ENCODE measurements at regions not wholly inside any gene's neighbourhood (a gene's known extent, or its start where the extent isn't known, plus 50 kb on each side); places are given as distances from the start of the nearest gene placed in this dataset.

DNA sequence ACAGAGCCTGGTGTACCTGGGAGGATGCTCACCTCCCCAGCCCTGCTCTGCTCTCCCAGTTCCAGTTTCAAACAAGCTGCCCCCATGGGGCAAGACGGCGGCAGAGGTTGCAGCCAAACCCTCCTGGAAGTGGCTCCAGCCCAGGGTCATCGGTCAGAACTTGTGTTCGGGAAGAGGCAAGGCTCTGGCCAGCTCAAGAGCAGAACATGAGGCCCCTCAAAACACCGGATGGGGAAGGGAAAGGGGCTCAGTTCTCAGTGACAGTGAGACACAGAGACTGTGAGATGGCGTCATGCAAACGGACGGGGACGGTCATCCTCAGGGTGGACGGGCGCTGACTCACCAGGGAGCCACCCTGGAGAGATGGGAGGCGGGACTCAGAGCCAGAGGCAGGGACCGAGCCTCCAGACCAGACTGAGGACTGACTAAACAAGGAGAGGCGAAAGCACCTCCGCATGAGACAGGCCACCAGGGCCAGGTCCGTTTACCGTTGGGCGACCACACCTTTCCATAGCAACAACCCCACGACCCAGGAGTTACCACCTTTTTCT lies 63.9 kb upstream of the GALNT9 start:
- no peak for DNase-seq (ENCODE audit: low read depth)

DNA sequence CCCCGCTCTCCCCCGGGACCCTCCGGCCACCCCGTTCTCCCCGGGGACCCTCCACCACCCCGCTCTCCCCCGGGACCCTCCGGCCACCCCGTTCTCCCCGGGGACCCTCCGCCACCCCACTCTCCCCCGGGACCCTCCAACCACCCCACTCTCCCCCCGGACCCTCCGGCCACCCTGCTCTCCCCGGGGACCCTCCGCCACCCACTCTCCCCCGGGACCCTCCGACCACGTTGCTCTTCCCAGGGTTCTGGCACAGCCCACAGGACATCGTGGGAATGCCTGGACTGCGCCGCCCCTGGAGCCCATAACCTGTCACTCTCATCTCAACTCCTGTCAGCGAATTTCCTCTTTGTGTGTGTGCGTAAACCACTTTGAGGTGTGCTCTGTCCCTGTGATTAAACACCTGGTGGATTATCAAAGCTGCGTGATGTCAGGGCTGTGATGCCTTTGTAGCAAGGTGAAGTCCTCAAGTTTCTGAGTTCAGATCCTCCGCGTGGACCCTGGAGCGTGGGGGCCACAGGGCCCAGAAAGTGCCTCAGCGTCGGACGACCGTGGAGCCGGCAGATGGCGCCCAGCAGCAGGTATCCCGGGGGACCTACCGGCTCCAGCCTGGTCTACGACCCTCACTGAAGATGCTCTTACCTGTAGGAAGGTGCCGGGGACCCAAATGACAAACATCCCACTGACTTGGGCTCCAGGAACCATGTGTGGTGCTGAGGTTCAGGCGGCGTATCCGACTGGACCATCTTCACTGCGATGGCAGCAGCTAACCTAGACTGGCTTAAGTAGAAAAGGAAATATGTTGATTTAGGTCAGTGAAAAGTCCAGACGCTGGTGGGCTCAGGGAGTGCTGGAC lies 63.2 kb upstream of the GALNT9 start:
- no peak for DNase-seq (ENCODE audit: low read depth)

DNA sequence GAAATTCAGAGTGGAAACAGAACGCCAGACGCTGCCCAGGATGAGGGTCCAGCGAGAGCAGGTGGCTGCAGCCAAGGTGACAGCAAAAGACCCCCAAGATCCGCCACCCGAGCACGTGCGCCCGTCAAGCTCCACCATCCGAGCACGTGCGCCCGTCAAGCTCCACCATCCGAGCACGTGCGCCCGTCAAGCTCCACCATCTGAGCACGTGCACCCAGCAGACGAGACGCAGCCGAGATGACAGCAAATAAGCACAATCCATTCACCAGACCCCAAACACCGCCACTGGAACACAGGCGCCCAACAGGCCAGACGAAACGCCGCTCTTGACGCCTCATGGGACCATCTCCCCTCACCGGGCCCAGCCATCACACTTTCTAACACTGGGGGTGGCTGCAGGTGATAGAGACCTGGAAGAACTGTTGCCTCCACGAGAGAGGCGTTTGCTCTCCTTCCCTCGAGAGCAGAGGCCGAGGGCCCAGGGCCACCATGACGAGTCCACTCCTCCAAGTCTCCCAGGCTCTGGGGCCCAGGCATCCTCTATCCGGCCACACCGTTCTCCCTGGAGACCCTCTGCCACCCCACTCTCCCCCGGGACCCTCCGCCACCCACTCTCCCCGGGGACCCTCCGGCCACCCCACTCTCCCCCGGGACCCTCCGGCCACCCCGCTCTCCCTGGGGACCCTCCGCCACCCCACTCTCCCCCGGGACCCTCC lies 62.1 kb upstream of the GALNT9 start:
- no peak for DNase-seq (ENCODE audit: low read depth)

DNA sequence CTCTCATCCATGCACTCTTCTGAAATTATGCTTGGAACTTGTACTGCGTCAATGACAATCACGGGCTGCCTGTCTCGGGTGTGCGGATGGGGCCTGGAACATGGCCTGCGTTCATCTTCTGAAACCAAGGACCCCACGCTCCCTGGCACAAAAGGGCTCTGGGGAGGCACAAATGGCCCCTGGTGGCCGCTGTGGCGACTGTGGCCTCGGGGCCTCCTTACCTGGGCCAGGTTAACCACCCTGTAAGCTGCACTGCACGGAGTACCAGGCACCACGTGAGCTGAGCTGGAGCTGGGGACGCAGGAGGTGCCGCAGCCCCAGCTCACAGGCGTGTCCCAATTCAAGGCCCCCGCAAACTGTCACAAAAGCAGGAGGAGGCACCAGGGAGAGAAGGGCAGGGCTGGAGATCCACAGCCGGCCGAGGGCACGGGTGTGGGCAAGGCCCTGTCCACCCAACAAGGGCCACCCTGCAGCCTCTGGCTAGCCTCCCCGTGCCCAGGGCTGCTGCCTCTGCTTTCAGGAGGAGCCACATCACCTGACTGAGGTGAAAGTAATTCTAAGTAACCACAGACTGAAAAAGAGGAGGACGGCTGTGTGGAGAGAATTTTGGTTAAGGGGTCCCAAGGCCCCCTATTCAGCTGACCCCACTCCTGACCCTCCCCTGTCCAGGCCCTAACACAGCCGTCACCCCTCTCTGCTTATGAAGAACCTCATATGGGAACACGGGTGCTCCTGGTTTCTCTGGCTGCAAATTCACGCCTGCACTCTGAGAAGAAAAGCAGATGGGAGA lies 61.1 kb upstream of the GALNT9 start:
- no peak for DNase-seq (ENCODE audit: low read depth)

DNA sequence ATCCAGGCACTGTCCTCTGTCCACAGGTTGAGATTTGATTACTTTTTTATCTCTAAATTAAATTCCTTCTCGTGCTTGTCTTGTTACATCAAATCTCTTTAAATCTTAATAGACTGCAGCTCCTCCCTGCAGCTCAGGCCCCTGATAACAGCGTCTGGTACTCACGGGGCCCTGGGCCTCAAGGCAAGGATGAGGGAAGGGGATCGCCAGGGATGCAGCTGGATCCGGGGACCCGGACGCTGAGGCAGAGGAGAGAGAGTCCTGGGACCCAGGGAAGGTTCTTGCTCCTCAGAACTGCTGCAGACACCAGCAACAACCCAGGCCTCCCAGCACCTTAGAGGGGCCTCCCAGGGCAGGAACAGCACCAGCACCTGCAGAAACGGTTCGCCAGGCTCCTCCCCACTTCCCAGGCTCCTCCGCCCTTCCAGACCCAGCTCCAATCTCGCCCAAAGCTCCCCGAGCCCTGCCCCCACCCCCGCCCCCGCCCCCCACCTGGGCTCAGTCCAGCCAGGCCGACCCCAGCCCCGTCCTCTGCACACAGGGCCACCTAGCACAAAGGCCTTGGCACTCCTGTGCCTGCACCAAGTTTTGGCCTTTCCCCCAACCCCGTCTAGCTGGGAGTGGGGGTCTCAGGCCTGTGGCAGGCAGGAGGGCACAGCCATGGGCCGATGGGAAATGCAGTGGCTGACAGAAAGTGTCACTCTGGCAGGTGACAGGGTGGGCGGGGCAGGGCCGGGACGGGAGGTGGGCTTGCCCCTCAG lies 60.3 kb upstream of the GALNT9 start:
- no peak for DNase-seq (ENCODE audit: low read depth)

DNA sequence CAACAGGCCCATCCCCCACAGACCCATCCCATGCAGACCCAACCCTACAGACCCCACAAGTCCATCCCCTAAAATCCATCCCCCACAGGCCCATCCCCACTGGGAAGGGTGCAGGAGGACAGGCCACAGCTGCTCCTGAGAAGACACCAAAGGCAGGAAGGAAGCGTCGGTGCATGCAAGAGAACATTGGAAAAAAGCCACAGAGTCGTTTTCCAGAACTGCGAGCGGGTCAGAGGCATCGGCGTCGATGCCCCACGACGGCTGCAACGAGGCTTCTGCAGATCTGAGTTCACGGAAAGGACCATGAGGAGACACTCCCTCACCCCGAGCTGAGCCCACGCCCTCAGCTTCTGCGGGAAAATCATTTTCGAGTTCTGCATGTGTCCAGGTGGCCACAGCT lies 59.6 kb upstream of the GALNT9 start:
- DNase-seq (ENCODE audit: low read depth): no peak

DNA sequence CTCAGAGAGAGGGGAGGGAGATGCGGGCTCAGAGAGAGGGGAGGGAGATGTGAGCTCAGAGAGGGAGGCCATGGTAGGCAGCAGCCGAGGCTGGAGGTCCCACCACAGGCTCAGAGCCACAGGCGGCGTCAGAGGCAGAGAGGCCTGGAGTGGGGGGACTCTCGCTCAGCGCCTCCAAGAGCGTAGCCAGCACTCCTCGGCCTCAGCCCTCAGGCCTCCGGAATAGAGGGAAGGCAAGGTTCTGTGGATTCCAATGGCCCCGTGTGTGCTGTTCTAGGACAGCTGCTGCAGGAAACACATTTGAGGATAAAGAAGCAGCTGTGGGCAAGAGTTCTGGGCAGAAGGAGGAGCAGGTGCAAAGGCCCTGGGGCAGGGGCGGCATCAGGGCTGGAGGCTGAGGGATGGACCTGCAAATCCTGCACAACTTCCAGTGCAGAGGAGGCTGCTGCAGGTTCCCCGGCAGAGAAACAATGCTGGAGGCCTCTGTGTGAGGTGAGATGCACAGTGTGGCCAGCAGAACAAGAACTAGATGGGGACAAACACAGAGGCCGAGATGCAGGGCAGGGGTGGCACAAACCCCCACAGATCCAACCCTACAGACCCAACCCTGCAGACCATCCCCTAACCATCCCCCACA lies 59.1 kb upstream of the GALNT9 start:
- DNase-seq (ENCODE audit: low read depth): no peak

DNA sequence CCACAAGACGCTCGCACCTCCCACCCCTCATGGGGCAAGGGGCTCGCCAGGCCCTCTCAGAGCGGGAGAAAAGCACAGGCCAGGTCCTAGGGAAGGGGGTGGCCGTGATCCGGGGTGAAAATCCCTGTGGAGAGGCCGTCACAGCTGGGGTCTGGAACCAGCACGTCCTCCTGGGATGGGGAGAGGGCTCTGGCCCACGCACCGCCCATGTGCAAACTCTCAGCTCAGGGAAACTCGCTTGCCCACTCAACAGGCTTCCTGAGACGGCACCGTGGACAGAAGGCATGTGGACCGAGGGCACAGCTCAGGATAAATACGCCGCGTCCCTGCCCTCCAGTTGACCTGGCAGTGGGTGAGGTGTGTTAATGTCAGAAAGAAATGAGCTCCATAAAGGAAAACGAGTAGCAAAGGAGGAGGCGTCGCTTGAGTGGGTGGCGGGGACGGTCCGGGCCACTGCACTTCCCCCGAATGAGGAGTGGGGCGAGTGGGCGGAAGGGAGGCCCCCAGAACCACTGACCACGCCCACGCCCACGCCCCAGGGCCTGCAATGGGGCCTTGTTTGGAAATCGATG lies 57.6 kb upstream of the GALNT9 start:
- DNase-seq (ENCODE audit: low read depth): no peak

DNA sequence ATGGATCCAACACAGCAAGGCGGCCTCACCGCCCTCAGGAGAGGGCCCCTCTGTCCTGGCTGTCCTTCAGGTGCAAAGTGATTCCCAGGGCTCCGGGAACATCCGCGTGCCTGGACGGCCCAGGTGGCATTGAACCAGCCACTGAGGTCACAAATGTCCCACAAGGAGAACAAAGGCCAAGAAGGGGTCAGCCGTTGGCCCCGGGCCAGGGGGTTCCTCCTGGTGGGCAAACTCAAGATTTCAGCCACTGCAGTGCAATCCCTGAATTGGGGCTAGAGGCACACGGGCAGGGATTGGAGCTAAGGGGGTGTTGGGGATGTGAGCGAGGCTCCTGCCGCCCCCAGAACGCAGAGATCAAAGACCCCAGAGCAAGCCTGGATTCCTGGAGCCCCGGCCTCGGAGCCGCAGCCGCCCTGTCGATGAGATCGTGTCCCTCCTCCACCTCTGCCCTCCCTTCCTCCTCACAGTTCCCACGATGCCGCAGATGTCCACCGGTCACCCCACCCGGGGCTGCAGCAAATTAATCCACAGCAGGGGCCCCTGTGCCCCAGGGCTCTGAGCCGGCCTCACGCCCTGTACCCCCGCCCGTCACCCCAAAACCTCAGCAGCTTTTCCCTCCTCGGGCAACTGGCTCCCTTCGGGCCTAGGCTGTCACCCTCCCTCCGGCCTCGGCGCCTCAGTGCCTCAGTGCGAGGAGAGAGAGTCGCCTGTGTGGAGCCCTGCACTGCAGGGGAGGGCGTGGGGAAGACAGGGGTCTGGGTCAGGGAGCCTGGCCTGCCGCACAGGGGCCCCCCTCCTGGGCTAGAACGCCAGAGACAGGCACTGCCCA lies 56.7 kb upstream of the GALNT9 start:
- no peak for DNase-seq (ENCODE audit: low read depth)

DNA sequence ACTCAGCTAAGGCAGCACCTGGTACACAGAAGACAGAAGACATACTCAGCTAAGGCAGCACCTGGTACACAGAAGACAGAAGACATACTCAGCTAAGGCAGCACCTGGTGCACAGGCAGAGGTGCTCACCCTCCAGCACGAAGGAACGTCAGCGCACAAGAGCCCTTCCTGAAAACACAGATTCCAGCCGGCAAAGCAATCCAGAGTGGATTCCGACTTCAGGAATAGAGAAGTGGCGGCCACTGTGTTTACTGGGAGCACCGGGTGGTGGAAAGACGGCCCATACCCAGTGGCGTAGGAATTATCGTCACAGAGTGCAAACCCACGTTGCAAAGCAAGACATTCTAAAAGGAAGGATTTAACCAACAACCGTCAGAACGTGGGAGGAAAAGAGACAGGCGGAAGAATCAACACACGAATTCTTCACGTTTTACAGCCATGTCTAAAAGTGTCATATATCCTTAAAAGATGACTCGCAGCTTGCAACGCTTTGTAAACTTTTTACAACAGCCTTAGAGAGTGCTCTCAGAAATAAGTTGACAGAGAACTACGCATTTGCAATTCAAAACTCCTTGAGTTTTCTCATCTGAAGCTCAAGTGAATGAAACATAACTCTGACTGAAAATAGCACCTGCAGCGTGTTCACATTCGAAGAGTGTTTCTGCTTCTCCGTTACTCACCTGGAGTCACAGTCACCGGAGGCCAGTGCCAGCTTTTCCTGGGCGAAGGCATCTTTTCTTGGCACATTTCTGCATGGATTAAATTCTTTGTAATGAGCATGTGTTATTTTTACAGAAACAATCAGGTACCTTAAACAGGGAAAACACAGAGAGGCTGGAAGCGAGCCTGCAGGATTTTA lies 55.8 kb upstream of the GALNT9 start:
- DNase-seq (ENCODE audit: low read depth): no peak

DNA sequence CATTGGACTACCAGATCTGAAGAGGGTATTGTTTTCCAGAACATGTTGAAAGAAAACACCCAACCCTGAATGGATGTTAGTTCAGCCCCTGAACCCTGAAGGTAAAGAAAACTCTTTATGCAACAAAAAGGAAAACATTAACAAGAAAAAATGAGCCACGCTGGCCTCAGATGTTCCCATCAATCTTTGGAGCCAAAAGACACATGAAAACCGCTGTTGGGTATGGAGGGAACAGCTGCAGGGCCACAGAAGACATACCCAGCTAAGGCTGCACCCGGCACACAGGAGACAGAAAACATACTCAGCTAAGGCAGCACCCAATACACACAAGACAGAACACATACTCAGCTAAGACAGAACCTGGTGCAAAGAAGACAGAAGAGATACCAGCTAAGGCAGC lies 51.3 kb upstream of the GALNT9 start:
- no peak for DNase-seq (ENCODE audit: low read depth)

DNA sequence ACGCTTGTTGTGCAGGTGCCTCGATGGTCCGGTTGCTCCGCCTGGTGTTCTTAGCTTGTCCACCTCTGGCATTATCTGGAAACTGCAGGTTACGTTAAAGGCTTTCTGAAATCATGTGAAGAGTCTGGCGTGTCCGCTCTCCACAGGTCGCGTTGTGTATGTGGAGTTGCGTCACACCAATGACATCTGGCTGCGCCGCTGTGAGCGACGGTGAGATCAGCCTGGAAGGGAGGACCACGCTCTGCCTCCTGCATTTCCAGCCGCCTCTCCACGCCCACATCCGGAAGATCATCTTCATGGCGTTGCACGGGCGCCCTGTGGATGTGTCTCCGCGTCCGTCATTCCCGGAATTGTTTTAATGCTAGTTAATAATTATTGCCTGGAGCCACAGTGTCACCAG lies 50.6 kb upstream of the GALNT9 start:
- DNase-seq (ENCODE audit: low read depth): no peak

DNA sequence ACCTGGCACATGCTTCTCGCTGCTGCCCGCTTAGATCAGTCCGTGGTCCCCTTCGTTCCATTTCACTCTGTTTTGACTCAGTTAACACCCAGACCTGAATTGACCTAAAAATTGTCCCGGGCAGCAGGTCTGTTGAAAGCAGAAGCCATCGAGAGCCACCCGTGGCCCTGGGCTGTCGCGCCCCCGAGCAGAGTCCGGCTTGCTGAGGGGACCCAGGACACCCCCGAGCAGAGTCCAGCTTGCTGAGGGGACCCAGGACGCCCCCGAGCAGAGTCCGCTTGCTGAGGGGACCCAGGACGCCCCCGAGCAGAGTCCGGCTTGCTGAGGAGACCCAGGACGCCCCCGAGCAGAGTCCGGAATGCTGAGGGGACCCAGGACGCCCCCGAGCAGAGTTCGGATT lies 50.2 kb upstream of the GALNT9 start:
- no peak for DNase-seq (ENCODE audit: low read depth)

All from stromal cell of bone marrow (primary cell).